Activated CD4-positive, alpha-beta T cell treated with anti-CD3 and anti-CD28 coated beads, Interleukin-2, amount 50 U/mL, for 16 hours (primary cell): ENCODE measurements at regions not wholly inside any gene's neighbourhood (a gene's known extent, or its start where the extent isn't known, plus 50 kb on each side); places are given as distances from the start of the nearest gene placed in this dataset.

Experiments
- DNase-seq: peaks from one replicate; pipeline ENCODE4 v3.0.0-alpha.2; 2020

DNA sequence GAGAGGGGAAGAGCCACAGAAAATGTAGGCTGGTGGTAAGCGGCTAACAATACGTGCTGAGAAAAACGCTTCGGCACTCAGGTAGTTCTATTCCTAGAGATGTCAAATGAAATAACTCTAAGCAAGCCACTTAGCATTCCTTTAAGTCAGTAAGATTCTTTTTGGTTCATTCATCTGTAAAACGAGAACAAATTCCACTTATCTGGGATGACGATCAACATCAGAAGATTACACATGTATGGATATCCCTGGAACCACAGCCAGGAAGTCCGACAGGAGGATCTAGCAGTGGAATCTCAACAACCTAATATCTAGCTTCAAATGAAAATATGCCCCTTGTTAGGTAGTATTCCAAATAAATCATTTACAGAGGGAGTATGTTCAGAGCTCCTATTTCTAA lies 74.6 kb upstream of the CDKN3 start:
- no peak for DNase-seq

DNA sequence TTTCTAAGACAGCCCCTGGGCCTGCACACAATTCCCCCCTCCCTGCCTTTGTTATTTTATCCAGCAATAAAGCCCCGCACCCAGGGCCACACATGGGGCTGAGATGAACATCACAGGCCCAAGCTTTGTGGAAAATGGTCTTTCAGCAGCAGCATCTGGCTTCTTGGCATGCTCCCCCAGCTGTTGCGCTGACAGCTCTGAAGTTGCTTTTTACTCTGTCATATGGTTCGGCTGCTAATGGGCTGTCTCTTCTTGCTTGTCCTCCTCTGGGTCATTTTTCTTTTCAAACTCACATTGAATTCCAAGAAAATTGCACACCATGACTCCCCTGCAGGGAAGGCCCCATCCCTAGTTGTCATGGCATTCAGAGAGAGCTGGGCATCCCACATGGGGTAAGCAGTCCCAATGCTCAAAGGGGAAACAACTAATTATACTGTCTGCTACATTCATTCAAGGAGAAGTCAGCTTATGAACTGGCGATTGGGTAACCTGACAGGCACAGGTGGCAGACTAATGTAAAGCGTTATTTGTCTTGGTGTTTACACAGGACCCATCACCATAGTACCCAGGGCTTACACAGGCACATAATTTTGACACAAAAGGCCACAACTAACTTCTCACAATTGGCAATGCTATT lies 74.0 kb upstream of the CDKN3 start:
- no peak for DNase-seq

DNA sequence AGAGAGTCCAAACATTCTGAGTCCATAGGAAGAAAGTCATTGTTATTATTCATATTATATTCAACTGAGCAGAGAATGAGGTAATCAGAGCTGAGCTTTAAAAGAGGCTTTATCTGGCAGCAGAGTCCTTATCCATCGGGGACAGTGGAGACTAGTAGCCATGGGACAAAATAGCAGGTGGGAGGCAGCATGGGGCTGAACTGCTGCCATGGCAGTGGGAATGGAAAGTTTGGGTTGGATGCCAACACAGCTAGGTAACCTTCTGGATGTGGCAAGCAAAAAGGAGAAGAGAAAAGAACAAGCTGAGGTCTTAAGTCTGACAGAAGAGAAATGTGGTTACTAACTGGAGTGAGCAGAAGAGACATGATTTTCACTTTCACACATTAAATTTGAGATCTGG lies 71.0 kb upstream of the CDKN3 start:
- DNase-seq = no peak

DNA sequence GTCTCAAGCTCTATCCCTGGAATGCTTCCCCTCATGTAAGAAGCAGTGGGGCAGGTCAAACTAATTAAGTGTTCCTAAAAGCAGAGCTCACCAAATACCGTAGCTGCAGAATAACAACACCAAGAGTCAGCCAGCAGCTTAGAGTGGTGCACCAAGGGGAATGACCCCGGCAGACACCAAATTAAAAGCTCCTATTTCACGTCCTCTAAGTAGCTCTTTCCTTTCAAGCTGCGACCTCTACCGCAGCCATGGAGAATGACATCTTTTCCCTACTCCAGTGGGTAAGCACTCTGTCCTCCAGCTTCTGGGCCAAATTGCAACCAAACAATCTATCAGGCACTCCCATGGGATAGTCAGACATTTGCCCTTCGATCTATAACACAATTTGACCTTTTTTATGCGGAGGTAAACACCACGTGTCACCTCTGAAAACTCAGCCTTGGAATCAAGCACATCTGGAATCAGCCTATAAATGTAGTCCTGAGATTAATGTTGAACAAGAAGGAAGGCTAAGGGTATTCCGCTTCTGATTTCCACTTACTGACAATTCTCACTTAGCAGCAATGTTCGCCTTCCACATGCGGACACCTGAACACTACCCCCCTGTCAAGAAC lies 67.6 kb upstream of the CDKN3 start:
- DNase-seq = peak; percentile 27

DNA sequence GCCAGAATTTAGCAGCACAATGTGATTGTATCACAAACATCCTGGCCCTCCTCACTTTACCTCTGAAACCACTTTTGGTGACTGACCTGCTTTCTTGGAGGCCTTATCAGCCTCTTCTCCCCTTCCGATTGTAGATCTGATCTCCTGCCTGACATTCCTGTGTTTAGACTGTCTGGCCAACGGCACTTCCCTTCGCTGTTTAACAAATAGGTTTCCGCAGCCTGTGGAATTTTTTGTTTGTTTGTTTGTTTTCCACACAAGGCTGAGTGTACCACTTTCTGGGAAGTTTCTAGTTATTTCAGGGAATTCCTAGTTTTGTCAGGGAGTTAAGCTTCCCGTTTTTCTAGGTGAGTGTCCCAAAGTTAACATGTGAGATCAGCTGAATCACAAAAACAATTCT lies 65.9 kb upstream of the CDKN3 start:
- DNase-seq = no peak

DNA sequence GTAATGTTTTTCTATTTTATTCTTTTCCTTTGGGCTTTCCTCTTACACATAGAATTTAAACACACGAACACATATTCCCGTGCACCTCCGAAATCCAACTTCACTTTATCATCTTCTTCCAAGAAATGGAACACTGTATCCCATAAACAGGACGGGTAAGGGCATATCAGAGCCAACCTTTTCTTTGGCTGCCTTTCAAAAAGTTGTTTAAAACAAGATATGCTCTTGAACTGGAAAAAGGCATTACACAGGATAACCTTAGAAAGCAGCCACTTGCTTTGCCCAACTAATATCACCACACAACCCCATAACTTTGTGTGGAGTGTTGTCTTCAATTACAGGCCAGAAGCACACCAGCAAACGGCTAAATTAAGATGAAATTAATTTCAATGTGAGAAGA lies 65.3 kb upstream of the CDKN3 start:
- no peak for DNase-seq

DNA sequence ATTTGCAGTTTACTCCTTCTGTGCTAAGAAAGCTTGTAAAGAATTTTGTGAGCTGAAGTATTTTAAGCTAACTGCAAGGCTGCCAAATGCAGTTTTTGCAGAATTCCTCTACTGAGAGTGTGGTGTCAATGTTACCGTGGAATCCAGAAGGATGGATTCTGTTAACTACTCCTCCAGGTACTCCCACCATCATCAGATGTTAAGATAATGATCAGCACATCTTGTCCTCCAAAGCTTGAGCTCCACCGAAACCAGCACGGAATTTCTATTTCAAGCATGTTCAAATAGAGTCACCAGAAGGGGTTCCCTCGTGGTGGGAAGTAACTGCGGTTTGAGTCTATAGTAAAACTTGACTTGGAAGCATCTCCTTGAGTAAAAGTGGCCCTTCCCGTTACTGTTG lies 64.3 kb upstream of the CDKN3 start:
- DNase-seq = no peak

DNA sequence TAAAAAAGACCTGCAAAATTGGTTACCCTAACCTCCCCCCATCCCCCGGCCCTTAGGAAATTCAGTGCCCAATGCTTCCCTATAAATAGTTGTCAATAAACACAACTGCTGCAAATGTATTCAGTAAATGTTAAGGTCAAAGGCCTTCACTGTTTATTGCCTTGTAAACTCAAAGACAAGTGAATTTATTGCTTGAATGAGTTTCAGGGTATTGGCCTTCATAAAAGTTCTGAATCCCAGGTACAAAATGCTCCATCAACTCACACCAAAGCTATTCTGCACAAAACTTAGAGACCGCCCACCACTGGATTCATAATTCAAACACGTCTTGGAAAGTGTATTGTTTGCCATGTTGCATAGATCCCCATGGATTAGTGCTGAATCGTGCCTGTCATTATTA lies 63.3 kb upstream of the CDKN3 start:
- DNase-seq = no peak

DNA sequence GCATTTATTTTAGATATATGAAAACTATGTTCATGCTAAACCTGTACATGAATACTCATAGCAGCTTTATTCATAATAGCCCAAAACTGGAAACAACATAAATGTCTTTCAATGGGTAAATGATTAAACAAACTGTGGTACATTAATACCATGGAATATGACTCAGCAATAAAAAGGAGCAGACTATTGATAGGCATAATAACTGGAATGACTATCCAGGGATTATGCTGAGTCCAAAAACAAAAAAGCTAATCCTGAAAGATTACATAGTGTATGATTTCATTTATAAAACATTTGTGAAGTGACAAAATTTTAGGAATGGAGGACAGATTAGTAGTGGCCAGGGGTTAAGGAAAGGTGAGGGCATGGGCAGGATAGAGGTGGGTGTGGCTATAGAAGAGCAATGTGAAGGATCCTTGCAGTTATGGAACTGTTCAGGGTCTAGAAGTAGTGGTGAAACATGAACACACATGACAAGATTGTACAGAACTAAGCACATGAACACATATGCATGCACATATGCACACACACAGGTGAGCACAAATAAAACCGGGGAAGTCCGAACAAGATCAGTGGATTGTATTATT lies 61.1 kb upstream of the CDKN3 start:
- no peak for DNase-seq

DNA sequence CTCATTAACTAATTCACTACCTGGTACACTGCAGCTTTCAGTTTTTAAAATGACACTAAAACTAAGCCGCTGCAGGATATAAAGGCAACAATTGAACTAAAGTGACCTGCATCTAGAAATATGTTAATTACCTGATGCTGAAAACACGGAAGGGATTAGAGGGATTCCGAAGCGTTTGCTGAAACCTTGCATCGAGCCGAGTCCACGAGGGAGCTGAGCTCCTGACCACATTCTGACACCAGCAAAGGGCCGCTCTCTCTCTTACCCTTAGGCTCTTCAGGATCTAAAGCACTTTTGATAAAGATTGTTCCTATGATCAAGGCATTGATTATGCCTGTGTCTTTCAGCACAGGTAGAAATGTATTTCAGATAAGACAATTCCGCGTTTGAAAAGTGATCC lies 59.5 kb upstream of the CDKN3 start:
- DNase-seq = no peak

DNA sequence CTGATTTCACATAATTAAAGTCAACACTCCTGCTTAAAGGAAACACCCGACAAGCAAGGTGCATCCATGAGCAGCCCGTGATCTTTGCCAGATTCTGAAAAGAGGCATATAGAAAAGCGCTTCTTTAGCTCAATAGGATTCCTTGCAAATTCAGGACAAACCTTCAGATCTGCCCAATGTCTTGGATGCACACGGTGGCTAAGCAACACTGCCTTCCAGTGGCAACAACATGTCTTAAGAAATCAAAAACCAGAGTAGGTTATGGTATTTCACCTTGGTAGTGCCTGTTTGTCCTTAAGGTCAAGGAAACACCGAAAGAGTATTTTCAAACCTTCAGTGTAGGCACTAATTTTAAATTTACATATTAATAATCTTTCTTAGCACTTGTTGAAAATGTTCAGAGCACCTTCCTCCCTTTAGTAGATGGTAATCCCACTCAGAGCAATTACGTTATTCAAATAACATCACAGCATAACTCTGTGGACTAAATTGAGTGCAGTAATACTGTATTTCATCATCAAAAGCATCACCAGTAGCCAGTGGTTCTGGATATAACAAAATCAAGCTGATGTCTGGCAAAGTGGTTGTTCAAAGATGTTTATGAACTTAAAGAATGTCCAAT lies 58.0 kb upstream of the CDKN3 start:
- no peak for DNase-seq

DNA sequence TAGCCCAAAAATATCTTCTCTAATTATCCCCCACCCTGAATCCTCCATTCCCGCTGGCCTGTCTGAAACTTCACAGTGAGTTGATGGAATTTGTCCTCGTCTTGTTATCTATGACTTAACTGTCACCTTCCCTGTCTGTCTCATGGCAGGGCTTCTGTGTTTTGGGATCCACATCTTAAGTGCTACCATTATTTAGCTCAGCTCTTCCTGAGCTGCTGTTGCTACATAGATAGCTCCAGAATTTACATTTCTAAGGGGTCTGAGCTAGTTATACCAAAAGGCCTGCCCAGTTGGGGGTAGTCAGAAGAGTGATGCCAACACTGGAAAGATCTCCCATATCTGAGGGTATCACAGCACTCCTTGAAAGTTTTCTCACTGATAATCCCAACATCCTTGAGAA lies 57.0 kb upstream of the CDKN3 start:
- DNase-seq = no peak

DNA sequence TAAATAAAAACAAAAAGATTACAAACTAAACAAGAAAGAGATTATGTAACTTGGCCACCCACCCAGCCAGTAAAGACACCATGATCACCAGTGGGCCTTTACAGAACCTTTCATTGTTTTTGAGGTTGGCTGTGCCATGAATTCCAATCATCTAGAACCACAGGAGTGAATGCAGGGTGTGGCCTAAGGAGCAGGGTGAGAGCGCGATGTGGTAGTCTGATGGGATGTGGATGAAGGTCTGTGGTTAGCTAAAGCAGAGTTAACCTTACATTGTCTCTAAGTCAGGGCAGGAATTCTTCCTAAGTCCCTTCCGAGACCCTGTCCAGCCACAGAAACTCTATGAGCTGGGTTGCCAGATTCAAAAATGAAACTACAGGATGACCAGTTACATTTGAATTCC lies 54.0 kb upstream of the CDKN3 start:
- DNase-seq = no peak

DNA sequence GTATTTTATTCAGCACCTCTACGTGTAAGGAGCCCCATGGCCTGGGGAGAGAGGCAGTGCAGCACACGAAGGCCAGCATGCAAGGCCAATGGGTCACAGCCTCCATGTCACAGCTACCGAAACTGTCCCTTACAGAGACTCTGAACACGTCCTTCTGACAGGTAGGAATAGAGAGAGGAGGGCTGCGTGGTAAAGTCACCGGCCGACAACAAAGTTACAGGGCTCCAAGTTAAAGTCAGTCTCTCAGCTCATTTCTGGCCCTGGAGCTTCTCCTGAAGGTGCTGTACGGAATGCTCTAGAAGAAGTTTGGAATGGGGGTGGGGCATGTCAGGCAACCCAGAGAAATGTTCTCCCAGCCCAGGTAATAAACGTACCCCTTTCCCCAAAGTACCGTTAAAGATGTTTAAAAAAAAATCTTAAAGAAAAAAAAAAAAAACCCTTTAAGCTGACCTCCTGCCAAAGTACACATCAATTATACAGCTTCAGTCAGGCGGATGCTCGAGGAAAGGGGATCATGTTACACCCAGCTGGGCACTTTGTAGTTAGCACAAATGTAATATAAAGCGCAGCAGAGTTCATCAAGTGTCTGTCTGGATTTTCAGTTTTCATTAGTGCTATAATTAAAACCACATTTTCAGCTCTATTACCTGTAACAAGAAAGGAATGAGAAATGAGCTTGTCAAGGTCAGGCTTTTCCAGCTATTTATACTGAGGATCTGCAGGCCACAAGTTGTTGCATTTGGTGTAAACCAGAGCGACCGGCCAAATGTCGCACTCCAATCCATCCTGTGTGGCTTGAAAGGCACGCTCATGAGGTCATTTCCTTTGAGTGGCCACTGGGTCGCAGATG lies 53.3 kb upstream of the CDKN3 start:
- no peak for DNase-seq

DNA sequence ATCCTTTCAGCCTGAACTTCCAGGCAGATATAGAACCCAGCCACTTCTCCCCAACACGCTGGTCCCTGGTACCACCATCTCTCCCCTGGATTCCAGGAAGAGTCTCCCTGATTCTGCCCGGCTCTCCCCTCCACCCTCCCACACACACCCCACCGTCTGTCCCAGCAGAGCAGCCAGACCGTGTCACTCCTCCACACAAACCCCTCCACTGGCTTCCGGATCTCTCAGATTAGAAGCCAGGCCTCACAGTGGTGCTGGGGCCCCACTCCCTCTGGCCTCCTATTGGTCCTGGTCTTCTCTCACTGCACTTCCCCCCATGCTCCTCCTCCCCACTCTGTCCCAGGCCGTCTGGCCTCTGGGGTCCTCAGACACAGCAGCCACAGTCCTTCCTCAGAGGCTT lies 52.4 kb upstream of the CDKN3 start:
- DNase-seq = no peak

DNA sequence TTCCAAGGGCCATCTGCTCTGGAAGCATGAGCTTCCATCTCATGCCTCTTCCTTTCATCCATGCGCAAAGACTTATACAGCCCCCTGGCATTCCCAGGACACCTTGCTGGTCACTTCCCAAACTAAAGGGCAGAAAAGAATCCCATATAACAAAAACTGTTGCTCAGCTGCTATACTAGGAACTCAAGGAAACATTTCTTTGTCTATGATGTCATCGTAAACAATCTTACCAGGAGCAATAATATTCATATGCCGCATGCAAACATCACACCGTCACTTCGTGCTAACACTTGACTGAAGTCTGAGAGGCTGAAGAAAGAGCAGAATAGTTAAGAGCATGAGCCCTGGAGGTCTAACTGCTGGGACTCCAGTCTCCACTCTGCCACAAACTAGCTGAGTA lies 50.5 kb upstream of the CDKN3 start:
- no peak for DNase-seq
